Smooth muscle cell of the brain vasculature (primary cell): ENCODE measurements at regions not wholly inside any gene's neighbourhood (a gene's known extent, or its start where the extent isn't known, plus 50 kb on each side); places are given as distances from the start of the nearest gene placed in this dataset.

ENCODE experiments used
- DNase-seq: peaks from one replicate; pipeline ENCODE4 v3.0.0-alpha.2; 2012; ENCODE audit warnings: low read depth, low spot score

- DNase-seq, result no peak
Measured at GRCh38 chr1:188394677-188395076, 1565.9 kb downstream of the PLA2G4A start.

- DNase-seq, result no peak
Measured at GRCh38 chr1:188397521-188397920, 1568.8 kb downstream of the PLA2G4A start.

DNA sequence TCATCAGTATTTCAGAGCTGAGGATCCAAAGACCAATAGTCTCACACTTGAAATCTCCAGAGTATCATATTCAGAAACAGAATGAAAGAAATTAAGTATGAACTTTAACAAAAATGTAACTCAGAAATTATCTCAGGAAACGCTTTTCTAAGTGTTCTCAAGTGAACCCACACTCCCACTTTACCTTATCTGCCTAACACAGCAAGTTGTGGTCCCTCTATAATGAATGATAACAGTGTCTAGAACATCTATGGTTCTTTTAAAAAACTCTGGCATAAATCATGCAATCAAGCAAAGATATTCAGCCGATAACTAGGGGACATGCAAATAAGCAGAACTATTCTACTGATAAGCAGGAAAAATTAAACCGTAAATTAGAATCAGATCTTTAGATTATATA, 1574.2 kb downstream of the PLA2G4A start:
- no peak for DNase-seq

GRCh38 chr1:188406636-188407035, 1577.9 kb downstream of the PLA2G4A start:
- no peak for DNase-seq

GRCh38 chr1:188420177-188420576, 1591.4 kb downstream of the PLA2G4A start:
- no peak for DNase-seq

- DNase-seq, result no peak
Measured at GRCh38 chr1:188423073-188423472, 1594.3 kb downstream of the PLA2G4A start.

GRCh38 chr1:188424176-188424575, 1595.4 kb downstream of the PLA2G4A start:
- DNase-seq, result no peak

DNA sequence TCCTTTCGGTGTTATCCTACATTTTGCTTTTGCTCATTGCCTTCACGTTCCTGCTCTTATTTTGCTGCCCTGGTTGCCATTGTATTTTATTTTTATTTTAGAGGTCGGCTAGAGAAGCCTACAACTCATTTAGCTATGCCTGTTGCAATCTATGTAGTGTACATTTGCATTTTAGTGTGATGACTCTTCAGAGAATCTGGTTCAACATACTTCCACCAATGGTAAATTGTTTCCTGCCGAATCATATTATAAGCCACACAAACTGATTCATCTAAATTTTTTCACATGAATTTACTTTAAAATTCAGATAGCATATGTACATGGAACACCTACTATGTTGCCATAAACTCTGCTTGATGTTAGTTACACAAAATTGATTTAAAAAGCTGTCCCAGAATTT, 1596.9 kb downstream of the PLA2G4A start:
- no peak for DNase-seq

- no peak for DNase-seq
Measured at GRCh38 chr1:188426561-188426960, 1597.8 kb downstream of the PLA2G4A start.

GRCh38 chr1:188427642-188428041, 1598.9 kb downstream of the PLA2G4A start:
- DNase-seq, result no peak

- no peak for DNase-seq
Measured at GRCh38 chr1:188429386-188429785, 1600.6 kb downstream of the PLA2G4A start.

DNA sequence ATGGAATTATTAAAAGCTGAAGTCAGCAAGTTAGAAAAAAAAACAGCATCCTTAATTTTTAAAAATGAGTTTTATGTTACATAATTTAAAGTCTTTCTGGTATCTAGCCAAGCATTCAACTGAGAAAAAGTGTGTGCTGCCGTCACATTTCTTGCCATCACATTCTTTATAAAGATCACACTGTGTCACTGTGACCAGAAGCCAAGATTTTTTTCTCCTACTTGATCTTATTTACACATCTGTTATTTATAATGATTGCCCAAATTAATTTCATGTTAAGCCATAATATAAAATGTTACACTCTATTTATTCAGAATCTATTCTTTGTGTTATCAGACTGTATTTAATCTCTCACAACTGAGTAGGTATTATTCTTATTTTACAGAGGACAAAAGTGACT, 1603.7 kb downstream of the PLA2G4A start:
- no peak for DNase-seq

- no peak for DNase-seq
Measured at GRCh38 chr1:188433425-188433824, 1604.7 kb downstream of the PLA2G4A start.

- DNase-seq, result no peak
Measured at GRCh38 chr1:188444526-188444925, 1615.8 kb downstream of the PLA2G4A start.

DNA sequence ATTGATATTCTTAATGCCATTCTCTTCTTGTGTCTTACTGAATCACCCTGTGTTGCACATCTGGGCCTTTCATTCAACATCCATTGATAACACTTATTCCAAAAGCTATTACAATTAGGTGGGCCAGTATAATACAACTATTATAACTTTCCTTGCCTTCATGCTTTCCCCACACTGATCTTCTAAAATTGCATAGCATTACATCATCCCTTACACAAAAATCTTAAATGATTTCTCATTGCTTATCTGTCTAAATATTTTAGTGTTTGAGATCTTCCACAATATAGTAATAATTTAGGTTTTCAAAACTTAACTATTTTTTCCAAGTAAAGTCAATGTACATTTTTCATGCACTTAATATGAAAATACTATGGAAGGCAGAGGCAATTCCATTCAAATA, 1634.1 kb downstream of the PLA2G4A start:
- DNase-seq, result no peak

GRCh38 chr1:188463919-188464318, 1635.2 kb downstream of the PLA2G4A start:
- DNase-seq, result no peak

DNA sequence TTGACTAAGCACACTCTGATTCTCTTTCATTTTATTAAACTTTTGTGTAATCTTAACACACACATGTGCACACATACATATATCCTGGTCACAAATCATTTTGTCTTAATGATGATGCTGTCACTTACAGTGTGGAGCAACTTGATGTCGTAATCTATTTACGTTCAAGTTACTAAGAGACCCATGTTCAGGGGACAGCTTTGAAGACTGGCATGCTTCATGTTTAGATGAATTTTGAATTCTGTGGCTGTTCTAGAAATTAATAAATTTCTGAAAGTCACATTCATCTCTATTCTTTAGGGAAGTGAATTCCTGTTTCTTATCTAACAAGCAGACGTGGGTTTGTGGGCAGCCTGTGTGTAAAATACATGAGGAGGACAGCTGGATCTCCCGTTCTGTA, 1637.8 kb downstream of the PLA2G4A start:
- no peak for DNase-seq

DNA sequence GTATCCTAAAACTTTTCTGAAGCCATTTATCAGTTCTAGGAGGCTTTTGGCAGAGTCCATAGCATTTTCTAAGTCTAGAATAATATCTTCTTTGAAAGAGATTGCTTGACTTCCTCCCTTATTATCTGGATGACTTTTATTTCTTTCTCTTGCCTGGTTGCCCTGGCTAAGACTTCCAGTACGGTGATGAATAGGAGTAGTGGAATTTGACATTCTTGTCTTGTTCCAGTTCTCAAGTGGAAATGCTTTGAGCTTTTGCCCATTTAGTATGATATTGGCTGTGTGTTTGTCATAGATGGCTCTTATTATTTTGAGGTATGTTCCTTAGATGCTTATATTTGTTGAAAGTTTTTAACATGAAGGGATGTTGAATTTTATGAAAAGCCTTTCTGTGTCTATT, 1647.9 kb downstream of the PLA2G4A start:
- DNase-seq, result no peak

GRCh38 chr1:188489336-188490112, 1660.8 kb downstream of the PLA2G4A start:
- no peak for DNase-seq

- DNase-seq, result no peak
Measured at GRCh38 chr1:188496506-188496905, 1667.8 kb downstream of the PLA2G4A start.

GRCh38 chr1:188497020-188497419, 1668.3 kb downstream of the PLA2G4A start:
- DNase-seq, result no peak

DNA sequence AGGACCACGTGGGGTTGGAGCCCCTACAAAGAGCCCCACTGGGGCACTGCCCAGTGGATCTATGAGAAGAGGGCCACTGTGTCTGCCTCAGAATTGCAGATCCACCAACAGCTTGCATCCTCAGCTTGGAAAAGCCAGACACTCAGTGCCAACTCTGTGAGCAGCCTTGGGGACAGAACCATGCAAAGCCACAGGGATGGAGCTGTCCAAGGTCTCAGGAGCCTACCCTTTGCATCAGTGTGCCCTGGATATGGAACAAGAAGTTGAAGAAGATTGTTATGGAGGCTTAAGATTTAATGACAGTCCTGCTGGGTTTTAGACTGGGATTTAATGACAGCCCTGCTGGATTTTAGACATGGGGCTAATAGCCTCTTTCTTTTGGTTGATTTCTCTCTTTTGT, 1670.9 kb downstream of the PLA2G4A start:
- DNase-seq, result no peak

DNA sequence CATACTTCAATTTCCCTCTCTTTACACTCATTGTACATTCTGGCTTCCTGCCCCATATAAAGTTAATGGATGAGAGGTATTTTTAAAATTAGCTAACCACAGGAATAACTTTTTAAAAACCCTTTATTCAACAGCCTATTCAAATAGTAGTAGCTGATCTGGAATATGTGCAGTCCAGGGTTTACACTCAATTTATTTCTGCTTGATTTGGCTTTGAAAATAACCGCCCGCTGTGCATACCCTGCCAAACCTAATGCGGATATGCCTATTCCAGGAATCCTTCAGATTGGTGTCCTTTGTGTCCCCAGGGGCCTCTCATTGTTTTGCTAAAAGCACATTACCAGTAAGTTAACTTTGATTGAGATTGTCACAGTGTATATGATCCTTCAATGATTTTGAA, 1686.2 kb downstream of the PLA2G4A start:
- DNase-seq, result no peak

GRCh38 chr1:188517139-188517538, 1688.4 kb downstream of the PLA2G4A start:
- no peak for DNase-seq
